ENCODE measurements at regions not wholly inside any gene's neighbourhood (a gene's known extent, or its start where the extent isn't known, plus 50 kb on each side); places are given as distances from the start of the nearest gene placed in this dataset.
A peak's percentile ranks its signal among the peaks of the same experiment; 100 is the strongest.

DNA sequence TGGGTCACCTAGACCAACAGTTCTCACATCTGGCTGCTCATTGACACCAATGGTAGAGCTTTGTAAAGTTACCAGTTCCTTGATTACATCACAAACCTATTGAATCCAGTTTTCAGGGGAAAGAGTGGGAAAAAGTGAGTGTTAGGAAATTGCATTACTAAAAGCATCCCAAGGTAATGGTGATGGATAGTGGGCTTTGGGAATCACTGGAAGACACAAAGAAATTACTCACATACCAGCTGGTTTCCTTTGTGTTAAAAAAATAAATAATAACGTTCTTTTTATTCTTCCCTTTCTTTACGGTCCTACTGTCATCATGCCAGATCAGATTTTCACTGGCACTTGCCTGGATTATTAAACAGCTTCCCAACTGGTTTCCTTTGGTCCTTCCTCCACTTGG, 370.7 kb downstream of the RFPL4B start:
- DNase-seq (ENCODE audit: low read depth in 2 of 2) = no peak

- no peak for DNase-seq (ENCODE audit: low read depth in 2 of 2)
These were observed 378.5 kb downstream of the RFPL4B start for GRCh38 chr6:112725541-112726085.

DNA sequence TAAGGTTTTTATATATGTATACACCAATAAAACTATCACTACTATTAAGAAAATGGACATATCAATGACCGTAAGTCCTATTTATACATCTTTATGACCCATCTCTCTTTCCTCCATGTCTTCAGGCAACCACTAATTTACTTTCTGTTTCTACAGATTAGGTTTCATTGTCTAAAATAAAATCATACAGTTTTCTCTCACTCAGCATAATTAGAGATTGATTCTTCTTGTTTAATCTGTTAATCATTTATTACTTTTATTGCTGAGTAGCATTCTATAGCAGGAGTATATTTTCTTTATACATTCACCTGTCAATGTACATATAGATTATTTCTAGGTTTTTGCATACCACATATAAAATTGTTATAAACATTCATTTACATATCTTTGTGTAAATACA, 388.0 kb downstream of the RFPL4B start:
- no peak for DNase-seq (ENCODE audit: low read depth in 2 of 2)

- no peak for DNase-seq (ENCODE audit: low read depth in 2 of 2)
These were observed 392.6 kb downstream of the RFPL4B start for GRCh38 chr6:112739766-112740165.

- no peak for DNase-seq (ENCODE audit: low read depth in 2 of 2)
These were observed 396.2 kb downstream of the RFPL4B start for GRCh38 chr6:112743323-112743722.

GRCh38 chr6:112744827-112745226, 397.7 kb downstream of the RFPL4B start:
- DNase-seq (ENCODE audit: low read depth in 2 of 2) = no peak

DNA sequence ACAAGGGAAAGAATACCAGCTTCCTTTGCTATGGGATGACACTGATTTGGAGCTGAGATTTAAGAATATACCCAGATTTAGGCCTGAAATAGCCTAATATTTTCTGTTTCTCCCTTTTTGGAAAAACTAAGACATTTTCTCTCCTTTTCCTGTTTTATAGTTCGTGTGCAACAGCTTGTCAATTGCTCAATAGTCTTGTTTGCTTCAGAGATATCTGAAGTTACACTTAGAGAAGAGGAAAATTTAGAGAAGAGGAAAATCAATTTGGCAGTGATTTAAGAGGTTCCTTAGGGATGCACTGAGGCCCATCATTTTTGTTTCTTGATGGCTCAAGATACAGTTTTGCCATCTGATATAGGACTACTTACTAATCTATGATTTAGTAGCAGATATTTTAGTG, 398.6 kb downstream of the RFPL4B start:
- no peak for DNase-seq (ENCODE audit: low read depth in 2 of 2)

DNA sequence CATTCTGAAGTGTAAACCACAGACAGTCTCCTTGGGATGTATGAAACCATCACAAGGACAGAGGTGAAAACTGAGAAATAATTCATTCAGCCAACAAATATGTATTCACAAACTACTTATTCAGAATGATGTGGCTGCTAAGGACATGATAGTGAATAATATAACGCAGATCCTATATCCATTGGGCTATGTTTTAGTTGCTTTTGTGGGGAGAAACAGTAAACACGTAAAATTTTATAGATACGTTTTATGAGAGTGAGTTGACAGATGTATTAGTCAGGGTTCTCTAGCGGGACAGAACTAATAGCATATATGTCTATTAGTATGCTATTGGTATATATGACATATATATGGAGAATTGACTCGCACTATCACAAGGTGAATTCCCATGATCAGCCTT, 402.5 kb downstream of the RFPL4B start:
- DNase-seq (ENCODE audit: low read depth in 2 of 2) = no peak

DNA sequence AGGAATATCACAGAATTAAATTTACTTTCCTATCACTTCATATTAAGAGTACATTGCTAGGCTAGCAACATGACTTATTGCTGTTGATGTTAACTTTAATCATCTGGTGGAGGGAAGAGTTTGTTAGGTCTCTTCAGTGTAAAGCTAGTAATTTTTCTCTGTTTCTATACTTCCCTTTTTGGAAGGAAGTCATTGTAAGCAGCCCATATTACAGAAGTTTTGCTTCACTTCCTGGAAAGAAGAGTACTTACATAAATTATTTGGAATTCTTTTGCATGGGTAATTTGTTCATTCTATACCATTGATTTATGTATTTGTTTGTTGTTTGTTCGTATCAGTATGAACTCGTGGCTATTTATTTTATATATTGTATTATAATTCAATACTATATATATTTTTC, 405.2 kb downstream of the RFPL4B start:
- DNase-seq (ENCODE audit: low read depth in 2 of 2) = no peak

GRCh38 chr6:112752791-112753190, 405.7 kb downstream of the RFPL4B start:
- DNase-seq (ENCODE audit: low read depth in 2 of 2) = no peak

GRCh38 chr6:112760831-112761230, 413.7 kb downstream of the RFPL4B start:
- no peak for DNase-seq (ENCODE audit: low read depth in 2 of 2)

DNA sequence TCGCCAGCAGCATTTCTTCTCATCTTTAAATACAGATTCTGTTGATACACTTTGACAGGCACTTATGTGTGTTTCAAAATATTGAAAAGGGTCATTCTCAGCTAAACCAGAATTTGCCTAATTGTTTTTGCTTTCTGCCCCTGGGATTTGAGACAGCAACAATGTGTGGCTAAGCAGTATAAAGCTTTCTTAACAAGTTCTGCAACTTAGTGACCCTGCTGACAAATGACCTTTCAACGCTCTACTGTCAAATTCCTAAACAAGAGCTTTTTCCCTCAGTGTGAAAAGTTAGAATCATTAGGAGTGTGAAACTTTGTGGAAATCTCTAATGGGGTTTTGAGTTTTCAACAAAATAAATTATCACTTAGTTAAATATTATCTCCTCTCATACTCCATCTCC, 414.6 kb downstream of the RFPL4B start:
- DNase-seq (ENCODE audit: low read depth in 2 of 2) = no peak

DNA sequence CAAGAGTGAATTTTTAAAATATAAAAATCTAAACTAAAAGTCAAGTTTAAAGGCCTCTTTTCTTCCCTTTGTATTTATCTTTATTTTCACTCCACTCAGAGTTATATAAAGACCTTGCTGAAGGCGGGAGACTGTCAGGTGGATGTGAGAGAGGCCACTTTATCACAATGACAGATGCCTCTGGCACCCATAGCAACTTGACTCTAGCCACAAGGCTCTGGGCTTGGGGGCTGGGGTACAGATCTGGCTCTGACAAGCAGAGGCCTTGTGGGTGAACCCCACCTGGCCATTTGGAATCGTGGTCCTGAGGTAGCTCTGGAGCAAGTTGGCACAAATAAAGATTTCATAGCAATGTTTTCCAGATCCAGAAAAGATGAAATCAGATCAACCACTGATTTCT, 417.2 kb downstream of the RFPL4B start:
- no peak for DNase-seq (ENCODE audit: low read depth in 2 of 2)

DNA sequence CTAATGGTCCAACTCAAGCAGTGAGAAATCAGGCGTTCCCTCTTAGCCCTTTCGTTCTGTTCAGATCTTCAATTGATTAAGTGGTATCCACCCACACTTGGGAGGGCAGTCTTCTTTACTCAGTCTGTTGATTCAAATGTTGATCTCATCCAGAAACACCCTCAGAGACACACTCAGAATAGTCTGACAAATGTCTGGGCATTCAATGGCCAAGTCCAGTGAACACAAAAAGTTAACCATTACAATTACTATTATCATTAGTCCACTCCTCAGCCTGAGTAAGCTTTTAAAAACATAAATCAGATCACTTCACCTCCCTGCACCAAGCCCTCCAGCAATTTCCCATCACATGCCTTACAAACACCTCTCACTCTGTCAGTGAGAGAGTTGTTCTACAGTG, 423.2 kb downstream of the RFPL4B start:
- no peak for DNase-seq (ENCODE audit: low read depth in 2 of 2)

DNA sequence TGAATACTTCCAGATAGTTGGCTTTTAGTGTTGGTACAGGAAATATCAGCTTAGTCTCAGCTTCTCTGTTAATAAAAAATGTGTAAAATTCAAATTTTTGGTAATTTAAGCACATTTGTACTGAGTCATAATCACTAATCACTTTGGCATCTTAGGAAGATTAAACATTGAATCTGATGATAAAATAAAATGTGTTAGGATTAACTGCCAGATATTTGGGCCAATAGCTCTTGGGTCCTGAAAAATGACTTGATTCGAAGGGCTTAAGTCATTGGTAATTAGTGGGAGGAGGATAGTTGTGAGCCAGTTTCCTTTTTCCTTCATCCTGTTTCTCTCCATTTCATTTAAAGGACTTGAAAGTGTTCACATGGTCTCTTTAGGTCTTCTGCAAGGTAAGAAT, 426.1 kb downstream of the RFPL4B start:
- no peak for DNase-seq (ENCODE audit: low read depth in 2 of 2)

DNA sequence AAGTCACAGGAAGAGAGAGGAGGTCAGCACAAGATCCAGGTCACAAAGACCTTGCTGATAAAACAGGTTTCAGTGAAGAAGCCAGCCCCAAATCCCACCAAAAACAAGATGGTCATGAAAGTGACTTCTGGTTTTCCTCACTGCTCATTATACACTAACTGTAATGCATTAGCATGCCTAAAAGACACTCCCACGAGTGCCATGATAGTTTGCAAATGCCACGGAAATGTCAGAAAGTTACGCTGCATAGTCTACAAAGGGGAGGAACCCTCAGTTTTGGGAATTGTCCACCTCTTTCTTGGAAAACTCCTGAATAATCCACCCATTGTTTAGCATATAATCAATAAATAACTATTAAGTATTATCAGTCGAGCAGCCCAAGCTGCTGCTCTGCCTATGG, 427.2 kb downstream of the RFPL4B start:
- no peak for DNase-seq (ENCODE audit: low read depth in 2 of 2)

DNA sequence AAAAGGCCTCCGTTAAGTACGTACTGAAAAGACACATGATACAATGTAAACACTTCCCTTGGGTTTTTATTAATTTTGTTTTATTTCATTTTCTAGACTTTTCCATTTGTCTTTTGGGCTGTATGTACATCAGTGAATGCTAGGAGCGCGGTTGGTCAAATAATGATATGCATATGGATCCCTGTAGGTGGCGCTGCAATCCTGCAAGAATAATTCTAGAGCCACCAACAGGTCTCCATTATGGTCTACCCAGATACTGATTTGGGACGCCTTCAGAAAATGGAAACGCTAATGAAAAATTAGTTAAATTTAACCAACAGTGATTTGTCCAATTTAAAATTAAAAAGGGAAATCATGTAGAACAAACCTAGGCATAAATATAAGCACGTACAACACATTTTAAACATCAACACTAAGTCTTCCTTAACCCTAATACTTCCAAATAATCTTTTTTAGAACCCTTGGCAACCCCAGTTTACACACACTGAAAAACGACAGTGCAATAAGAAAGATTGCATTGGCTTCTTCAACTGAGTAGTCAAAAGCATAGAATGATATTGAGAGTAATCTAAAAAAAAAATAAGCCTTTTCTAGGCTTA, 433.5 kb downstream of the RFPL4B start:
- peak; percentile 0 to 8 for DNase-seq (ENCODE audit: low read depth in 2 of 2)

DNA sequence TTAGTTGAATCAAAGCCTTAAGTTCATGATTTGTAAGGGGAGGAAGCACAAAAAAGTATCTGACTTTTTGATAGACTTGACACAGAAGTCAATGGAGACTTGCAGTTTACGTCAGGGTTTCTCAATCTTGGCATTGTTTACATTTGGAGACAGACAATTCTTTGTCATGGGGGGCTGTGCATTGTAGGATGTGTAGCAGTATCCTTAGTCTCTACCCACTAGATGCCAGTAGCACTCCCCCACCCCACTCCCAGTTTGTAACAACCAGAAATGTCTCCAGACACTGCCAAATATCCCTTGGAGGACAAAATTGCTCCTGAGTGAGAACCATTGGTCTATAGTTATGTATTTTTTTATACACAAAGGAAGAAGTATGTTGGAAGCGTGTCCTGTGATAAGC, 434.1 kb downstream of the RFPL4B start:
- no peak for DNase-seq (ENCODE audit: low read depth in 2 of 2)

GRCh38 chr6:112785408-112785807, 438.3 kb downstream of the RFPL4B start:
- no peak for DNase-seq (ENCODE audit: low read depth in 2 of 2)

GRCh38 chr6:112786801-112787200, 439.7 kb downstream of the RFPL4B start:
- no peak for DNase-seq (ENCODE audit: low read depth in 2 of 2)

GRCh38 chr6:112787371-112787770, 440.2 kb downstream of the RFPL4B start:
- DNase-seq (ENCODE audit: low read depth in 2 of 2) = no peak

DNA sequence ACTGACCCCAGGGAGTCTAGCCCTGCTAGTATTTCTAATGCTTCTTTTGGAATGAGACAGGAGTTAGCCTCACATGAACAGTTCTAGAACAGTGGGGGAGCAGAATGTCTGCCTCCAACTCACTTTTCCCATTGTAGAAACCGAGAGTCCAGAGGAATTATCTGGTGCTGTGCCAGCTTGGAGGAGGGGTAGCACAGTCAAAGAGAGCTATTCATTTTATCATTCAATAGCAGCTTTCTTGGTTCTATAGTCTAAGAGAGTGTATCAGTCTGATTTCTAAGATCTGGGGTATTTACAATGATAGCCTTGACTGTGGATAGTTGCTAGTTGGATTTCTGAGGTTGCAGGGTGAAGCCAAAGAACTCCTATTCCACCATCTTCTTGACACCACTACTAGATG, 448.2 kb downstream of the RFPL4B start:
- DNase-seq (ENCODE audit: low read depth in 2 of 2) = no peak

- no peak for DNase-seq (ENCODE audit: low read depth in 2 of 2)
These were observed 449.6 kb downstream of the RFPL4B start for GRCh38 chr6:112796712-112797111.

DNA sequence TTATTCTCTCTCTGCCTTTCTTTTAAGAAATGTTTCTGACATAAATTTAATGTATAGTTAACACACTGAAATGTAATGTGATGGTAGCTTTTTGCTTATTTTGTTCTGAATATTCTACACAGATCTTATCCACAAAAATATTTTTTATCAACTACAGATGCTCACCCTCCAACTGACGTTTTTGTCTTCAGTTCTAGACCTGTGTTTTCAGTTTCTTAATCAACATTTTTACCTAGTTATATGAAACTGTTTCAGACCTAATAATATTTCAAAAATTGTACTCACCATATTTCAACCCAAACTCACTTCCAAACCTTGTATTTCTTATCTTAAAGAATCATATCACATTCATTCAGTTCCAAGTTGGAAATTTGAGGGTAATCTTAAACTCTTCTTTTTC, 452.8 kb downstream of the RFPL4B start:
- no peak for DNase-seq (ENCODE audit: low read depth in 2 of 2)
